Effector CD4-positive, alpha-beta T cell (primary cell): ENCODE measurements at regions not wholly inside any gene's neighbourhood (a gene's known extent, or its start where the extent isn't known, plus 50 kb on each side); places are given as distances from the start of the nearest gene placed in this dataset.

Experiments used
- DNase-seq: peaks from one replicate; pipeline ENCODE4 v3.0.0-alpha.2; 2020

DNA sequence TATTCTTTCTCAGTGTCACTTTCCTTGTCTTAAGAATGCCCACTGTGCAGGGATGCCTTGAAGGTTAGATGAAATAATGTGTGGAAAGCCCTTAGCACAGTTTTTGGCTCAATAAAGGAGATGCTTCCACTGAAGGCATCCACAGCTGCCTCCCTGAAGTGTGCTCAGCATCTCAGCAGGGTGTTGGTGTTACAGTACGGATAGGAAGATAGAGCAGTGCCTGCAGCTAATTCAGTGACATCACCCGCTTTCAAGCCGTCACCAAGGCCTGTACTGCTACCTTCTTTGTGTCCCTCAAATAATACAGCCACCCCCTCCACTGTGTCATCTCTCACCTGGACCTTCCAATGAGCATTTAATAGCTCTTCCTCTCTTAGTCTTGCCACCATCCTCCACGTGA lies 59.0 kb downstream of the NDUFS5 start:
- no peak for DNase-seq

DNA sequence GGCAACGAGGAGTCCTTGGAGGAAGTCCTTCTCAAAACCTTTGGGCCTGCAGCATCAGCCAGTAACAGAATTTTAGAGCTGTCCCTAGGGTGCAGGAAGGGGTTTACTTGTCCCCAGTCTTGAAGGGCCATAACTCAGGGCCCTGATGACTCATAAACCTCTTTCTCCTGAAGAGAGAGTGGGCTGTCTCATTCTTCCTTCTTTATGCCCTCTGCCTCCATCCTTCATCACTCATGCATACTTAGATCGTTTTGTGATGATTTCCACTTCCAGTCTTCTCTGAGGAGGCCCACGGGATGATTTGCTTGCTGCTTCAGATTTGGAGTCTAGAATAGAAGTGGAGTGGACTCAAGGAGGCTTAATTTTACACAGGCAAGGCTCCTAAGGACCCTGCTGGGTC lies 60.2 kb downstream of the NDUFS5 start:
- DNase-seq, result no peak

DNA sequence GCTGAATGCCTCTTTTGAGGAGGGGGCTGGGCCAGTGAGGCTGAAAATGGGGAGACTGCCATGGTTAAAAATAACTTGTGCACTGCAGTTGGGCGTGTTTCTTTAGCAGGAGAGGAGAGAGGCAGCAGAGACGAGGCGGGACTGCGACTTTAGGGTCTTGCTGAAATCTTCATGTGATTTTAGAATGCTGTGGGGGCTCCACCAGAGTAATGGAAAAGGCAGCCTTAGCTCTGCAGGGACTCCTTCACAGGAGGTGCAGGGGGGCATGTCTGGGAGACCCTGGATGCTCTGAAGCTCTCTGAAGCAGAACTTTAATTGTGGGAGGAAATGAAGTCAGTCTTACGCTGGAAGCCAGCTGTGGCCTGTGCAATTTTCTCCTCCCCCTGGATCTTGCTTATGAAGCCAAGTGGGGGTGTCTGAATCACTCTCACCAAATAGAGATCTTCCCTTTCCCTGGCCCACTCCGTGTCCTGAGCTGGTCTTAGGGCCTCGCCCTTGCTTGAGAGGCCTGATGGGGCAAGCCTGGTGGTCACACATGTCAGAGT lies 60.8 kb downstream of the NDUFS5 start:
- DNase-seq, result no peak

DNA sequence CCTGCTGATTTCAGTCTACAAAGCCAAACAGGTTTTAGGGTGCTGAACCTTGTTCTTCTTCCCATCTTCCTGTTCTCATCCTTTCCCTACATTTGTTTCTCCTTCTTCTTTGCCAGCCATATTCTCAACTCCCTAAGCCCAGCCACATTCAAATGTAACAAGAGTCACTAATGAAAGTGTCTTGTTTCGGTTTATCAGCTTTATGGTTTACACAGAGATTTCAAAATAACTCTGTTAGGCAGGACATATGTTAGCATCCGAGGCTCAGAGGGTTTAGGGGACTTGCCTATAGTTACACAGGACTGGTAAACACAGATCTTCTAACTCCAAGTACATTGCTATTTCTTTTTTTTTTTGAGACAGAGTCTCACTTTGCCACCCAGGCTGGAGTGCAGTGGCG lies 61.3 kb downstream of the NDUFS5 start:
- no peak for DNase-seq

DNA sequence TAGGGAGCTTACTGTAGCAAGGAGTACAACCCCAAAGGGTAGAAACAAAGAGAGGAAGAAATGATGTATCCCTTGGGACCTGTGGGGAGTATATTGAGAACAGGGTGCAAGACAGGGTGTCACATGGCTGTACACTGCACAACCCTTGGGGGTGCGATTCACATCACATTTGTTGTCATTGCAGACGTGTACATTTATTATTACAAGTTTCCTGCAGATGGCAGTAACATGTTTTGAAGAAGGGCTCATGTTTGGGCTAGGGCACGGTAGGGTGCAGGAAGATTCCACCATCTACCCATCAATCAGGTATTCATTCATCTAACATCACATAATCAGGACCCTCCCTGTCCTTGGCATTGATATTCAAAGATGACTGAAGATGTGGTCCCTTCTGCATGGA lies 62.5 kb downstream of the NDUFS5 start:
- no peak for DNase-seq

DNA sequence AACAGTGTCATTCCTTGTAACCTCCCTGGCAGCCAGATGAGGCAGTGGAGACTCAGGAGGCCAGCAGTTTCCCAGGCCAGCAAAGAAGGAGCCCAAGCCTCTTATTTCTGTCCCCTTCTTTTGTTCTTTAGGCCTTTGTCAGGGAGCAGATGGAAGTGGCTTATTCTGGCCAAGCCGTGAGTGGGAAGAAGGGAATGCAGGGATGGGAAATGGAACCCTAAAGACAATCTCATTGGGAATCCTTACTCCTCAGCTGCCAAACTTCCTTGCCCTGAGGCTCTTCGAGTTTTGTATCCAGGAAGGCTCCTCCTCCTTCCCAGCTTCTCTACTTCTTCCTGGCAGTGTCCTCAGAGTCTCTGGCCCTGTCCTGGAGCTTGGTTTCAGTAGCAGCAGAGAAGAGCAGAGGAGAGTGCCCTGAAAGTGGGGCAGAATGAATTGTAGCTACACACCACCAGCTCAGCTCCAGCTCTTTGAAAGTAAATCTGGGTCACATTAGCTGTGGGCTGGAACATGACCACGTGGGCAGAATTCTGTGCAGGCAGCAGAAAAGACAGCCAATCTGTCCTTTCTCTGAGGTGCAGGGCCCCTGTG lies 63.9 kb downstream of the NDUFS5 start:
- DNase-seq, result no peak

DNA sequence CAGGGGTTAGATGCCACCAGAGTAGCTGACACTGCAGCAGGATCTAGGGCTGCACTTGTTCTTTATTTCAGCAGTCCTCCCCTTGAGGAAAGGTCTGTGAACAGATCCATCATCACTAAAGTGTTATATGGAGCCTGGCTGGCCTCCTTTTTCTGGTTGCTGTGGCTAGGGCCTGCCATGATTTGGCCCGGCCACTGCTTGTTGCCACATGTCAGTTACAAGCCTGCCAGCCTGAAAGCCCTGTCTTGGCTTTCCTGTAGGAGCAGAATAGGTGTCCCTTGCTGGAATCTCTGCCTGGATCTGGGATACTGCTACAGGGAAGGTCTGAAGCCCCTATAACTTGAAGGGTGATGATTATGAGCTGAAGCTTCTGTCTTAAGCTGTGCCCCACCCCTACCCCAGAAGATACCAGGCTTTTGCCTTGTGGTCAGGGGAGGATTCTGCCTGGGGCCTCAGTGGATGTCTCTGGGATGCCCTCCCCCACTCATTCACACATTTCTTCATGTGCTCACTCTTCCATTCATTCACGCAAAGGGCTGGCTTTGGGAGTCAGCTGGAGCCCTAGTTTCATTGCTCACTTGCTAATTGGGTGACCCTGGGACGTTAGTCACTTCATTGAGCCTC lies 64.7 kb downstream of the NDUFS5 start:
- DNase-seq, result no peak

DNA sequence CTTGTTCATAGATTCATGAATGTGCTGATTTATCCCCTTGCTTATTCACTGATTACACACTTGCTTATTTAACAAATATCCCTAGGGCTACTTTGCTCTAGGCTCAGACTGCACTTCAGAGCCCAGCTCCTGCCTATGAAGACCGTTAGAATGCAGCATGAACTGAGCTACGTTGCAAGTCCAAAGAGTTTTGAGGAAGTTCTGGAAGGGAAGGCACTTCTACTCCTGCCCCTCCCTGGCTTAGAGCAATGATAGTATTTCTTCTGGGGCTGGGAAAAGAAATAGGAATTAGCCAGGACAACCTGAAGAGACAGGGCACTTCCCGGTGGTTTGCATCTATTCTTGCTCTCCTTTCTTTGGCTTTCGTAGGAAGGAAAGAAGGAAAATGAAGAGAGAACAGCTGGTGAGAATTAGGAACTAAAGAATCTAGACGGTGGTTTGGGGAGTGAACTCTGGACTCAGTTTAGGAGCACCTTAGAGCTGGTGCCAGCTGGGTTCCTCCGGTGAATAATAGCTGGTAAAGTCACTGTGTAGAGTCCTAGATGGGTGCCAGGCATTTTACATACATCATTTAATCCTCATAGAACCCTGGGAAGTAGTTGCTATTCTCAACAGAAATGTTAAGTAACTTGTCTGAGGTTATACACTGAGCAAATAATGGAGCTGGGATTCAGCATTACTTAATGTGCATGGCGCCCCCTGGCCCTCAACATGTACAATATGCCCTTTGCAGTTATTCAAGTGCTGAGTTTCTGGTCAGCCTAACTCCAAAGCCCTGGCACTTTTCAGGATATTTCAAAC lies 65.9 kb downstream of the NDUFS5 start:
- DNase-seq, result peak; percentile 21

DNA sequence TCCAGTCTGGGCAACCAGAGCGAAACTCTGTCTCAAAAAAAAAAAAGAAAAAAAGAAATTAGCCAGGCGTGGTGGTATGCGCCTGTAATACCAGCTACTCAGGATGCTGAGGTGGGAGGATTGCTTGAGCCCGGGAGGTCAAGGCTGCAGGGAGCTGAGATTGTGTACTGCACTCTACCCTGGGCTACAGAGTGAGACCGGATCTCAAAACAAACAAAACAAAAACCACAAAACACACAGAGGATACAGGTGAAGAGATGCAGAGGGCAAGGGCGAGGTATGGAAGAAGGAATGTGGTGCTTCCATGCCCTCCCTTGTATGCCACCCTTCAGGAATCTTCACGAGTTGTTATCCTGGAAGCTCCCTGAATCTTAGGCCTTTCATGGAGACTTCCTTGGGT lies 68.5 kb downstream of the NDUFS5 start:
- no peak for DNase-seq

DNA sequence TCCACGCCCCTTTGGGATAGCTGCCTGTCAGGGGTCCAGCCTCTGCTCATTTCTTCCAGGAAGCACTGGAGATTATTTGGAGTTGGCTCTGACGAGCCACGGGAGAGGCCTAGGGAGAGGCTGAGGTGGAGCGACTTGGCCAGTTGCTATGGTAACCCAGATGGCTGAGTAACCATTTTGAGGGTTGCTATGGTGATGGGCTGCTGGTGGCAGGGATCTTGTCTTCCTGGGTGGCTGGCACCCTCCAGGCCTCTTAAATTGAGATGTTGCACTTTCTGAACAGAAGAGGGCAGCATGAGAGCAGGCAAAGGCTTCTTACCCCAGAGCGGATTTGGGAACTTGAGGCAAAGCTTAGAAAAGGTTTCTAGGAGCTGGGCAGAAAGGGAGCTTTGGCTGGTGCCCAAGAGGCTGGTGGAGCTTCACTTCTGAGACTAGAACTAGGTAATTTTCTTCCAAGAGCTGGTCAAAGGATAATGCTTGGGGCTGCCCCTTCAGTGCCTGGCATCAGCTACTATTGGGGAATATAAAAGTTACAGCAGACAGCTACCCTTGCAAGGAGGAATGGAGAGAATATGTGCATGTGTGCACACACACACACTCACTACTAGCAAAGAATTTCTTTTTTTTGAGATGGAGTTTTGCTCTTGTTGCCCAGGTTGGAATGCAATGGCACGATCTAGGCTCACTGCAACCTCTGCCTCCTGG lies 72.5 kb downstream of the NDUFS5 start:
- DNase-seq, result peak; percentile 48

DNA sequence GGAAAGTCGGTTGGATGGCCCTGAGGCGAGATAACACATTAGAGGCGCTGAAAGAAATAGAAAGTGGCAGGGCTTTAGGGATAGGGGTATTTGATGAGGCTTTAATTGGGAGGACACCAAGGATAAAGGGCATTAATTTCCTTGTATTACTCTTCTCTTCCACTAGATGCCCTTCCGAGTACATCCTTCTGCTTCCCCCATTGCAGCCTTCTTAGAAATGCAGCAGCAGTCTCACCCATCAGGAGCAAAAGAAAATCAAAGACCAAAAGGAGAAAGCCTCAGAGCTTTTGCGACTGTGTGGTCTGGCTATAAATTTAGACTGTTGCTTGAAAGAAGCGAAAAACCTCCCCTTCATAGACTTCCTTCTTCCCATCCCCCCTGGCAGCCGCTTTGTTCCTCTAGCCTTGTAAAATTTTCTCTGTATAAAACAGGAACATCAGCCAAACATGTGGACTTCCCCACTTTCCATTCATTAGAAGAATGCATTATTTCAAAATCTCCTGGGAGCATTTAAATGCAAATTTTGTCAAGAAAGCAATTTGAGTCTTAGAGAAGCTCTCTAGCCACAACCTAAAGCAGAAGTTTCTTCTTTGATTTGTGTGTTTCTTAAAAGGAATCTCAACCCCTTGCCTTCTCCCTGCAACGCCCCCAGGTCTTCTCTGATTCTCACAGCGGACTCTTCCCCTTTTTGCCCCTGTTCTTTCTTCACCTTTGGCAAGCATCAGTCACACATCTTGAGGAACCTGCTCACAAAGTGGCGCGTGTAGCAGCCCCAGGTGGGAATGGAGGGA lies 76.6 kb downstream of the NDUFS5 start:
- DNase-seq, result no peak

DNA sequence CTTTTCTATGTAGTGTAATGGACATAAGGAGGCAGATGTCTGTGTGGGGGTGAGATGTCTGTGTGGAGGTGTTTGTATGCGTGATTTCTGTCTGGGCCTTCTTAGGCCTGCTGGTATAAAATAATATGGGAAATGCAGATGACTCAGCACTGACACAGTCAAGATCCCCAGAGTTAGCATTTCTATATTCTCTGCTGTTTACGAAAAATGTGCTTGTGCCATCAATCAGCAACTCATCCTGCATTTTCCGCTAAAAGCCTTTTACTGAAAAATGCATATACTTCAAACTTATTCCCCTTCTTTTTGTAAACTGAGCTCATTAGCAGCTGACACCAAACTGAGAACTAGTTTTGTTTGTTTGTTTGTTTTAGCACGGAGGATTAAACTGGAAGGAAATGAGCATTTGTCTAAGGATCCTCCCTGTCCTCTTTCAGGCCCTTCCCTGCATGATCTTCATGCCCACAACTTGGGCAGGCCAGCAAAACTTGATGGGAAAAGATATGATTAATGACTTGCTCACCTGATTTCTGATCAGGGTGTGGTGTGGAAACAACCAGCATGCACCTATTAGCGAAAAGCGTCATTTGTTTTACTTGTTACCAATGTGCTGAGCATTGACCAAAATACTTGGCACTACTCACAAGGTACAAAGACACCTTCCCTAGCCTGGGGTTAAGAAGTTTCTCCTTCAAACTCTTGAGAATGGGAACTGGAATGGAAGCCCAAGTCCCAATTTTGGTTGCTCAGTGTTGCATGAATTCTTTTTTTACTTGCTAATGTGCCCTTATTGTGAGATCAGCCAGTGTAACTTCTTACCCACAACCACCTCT lies 77.4 kb downstream of the NDUFS5 start:
- DNase-seq, result no peak

DNA sequence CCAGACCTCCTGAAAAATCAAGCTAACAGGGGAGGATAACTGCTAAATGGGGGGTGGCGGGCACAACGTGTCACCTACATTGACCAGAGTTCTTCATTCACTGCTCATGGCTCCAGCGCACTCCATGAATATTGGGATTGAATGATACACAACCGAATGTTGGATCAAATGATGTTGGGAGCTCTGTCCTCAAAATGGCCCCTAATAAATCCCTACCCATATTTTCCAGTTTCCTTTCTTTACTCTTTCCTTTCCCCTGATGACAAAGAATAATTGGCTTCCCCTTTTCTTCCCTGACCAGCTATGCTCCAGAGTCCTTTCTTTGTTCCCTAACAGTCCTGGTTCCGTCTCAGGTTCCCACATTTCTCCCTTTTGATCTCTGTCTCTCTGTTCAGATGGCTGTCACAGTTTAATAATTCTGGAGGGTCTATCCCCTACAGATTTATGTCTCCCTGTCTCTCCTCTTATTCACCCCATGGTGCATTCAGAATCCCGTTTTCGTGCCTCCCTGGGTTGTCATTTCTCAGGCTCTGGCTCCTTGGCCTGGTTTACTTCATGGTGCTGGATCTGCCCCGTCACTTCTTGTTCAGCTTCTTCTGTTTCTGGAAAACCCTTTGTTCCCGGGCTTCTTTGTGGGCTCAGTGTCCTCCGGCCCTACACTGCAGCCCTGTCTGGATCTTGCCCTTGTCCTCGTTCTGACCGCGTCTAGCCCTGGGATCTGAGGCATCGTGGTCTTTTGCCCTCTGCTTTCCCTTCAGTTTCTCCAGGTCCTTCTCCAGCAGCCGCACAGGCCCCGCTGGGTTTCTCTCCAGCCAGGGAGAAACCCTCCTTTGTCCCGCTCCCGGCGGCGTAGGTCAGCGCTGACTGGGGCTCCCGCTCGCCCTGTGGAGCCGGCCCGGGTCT lies 78.3 kb downstream of the NDUFS5 start:
- DNase-seq, result no peak

DNA sequence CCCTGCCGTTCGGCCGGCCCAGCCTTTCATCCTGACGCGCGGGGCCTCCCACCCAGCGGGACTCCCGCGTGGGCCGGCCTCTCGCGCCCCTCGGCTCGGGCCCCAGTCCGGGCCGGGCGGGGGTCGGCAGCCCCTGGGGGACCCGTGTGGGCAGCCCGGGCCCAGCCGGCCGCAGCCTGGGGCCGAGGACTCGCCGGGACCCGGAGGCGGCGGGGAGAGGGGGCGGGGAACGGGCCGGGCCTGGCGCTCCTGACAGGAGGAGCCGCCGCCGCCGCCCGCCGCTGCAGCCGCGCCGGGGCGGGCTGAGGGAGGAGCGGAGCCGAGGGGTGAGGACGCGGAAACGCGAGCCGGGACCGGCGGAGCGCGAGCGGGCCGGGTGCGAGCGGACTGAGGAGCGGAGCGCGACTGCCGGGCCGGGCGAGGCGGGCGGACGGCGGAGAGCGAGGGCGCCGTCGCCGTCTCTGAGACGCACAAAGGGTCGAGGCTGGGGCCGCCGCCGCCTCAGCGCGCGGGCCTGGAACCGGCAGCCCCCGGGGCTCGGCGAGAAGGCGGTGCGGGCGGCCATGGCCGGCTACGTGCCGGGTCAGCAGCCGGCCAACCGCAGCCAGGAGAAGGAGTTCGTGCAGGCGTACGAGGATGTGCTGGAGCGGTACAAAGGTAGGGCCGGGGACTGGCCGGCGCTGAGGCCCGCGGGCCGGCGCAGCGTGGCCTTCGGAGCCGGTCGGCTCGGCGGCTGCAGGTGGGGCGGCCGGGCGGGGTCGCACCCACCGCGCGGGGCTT lies 79.1 kb downstream of the NDUFS5 start:
- peak; percentile 26 for DNase-seq

DNA sequence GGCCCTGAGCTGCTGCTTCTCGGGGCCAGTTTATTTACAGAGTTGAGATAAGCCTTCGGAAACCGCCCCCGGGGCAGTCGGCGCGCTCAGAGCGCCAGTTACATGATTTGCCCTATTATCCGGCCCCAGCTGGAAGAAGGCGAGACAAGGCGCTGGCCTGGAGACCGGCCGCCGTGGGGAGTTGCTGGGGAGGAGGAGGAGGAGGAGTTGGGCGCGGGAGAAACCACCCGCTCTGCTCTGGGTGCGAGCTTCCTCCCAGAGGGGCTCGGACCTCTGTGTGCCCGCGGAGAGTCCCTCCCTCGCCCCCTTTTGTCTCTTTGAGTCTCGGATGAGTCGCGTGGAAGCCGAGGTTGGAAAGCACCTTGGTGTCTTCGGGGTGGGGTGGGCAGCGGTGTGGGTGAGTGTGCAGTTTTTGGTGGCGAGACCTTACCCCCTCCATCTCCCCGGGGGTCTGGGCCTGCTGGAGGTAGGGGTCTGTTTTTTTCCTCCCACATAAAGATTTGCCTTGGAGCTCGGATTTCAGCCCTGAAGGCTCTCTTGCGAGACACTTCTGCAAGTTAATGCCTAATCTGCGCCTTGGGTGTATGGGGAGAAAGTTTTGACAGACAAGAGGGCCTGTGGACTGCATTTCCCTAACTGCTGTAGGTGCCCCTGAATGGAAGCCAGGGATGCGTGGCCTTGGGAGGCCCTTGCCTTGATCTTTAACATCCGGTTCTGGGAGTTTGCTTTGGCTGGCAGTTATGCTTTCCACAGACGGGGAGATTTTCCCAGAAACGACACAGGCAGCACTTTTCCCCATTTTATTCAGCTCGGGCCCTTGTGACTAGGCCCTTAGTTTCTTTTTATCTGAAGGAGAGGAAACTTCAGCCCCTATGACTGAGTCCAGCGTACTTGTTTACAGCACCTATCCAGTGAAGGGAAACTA lies 80.0 kb downstream of the NDUFS5 start:
- peak; percentile 17 for DNase-seq

DNA sequence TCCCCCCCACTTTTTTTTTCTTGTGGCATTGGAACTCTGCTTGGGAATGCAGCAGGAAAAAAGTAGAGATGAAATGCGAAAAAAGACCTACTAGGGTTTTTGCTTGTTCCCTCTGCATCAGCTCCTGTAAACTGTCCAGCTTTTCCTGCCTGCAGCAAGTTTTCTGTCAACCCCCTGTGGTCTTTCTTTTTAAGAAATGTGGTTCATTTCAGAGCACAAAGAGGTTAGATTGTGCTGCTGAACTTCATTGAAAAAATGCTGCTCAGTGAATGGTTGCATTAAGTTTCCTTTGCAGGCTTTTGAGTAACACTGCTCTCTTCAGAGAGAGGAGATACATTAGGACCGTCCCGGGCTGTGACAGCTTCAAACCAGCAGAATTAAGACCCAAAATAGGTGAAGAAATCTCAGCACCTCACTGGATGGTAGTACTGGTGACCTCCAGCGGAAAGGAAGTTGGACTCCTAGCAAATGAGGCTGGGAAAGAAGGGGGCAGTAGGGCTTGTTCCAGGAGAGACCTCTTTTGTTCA lies 80.7 kb downstream of the NDUFS5 start:
- DNase-seq, result no peak

DNA sequence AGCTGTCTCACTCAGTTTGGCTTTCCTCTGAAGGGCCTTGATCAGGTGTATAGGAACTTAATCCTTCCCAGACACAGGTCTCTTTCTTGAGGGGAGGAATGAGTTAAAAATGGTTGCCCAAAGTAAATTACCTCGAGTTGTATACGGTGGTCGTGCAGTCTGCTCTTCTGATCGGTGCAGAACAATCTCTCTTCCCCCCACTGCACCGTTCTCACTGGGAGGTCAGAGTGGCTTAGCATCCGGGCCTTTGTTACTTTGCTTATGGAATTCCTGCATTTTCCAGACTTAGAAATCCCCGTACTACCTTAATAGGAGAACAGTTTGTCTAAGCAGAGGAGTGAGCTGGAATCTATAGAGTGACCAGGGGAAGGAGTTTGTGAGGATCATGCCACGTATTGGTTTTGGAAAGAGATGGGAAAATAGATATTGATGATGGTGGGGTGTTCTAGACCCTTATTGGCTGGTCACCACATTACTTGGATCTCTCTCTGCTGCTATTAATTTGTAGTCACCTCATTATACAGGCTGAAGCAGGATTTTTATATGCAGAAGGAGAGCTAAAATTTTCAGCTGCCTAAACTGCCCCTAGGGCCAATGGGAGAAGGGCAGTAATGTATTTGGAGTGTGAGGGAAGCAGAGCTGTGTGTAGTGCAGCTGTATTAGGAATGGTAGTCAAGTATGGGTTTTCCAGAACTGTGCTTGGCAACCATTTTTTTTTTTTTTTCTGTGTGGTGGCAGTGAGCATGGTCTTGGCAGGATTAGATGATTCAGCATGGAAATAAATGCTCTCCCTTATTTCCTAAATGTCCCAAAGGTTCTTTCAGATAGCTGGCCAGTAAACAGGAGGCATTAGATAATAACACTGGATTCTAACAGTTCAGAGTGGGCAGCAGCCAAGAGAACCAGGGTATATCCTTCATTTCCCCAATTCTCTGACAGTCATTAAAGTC lies 81.5 kb downstream of the NDUFS5 start:
- no peak for DNase-seq
